ENCODE measurements at regions not wholly inside any gene's neighbourhood (a gene's known extent, or its start where the extent isn't known, plus 50 kb on each side); places are given as distances from the start of the nearest gene placed in this dataset.

GRCh38 chr15:26210980-26211379 is 347.9 kb upstream of the ATP10A start:
- Histone ChIP-seq H3K9ac (ENCODE audit: low read length) (no peak overlapping the region), H3K36me3 (ENCODE audit: insufficient read depth, low read length) (no peaks in the 10 kb centered on the region), H4K20me1 (ENCODE audit: insufficient read depth) (no peaks in the 10 kb centered on the region)

GRCh38 chr15:26201177-26201858 is 338.2 kb upstream of the ATP10A start:
- Histone ChIP-seq H3K9ac (ENCODE audit: low read length) (no peak overlapping the region), H3K4me2 (ENCODE audit: low read length) (no peak overlapping the region), H3K79me2 (replicated peaks; ENCODE audit: insufficient read depth, low read length) (no peaks in the 10 kb centered on the region), H3K9me2 (ENCODE audit: insufficient read depth, low read length) (no peaks in the 10 kb centered on the region), H3K27me3 (ENCODE audit: insufficient read depth, low read depth, low read length) (no peaks in the 10 kb centered on the region), H2AFZ (ENCODE audit: low read depth, low read length) (no peak overlapping the region), H3F3A (ENCODE audit: insufficient read depth, low read length, poor library complexity, severe bottlenecking) (no peaks in the 10 kb centered on the region), H3K4me3 (ENCODE audit: low read length) (no peak overlapping the region), H4K20me1 (ENCODE audit: insufficient read depth) (no peaks in the 10 kb centered on the region), H3K36me3 (ENCODE audit: insufficient read depth, low read length) (no peaks in the 10 kb centered on the region), H3K27ac (ENCODE audit: low read length) (no peak overlapping the region), H3K9me3 (ENCODE audit: low read length) (no peaks in the 10 kb centered on the region)
- TF ChIP-seq RAD21 (conservative IDR thresholded peaks at IDR 0.05): no peak
- TF ChIP-seq TAF1 (IDR thresholded peaks at IDR 0.05; ENCODE audit: low read depth): no peak
- no peak for TF ChIP-seq POLR2AphosphoS5 (IDR thresholded peaks at IDR 0.05)

More at GRCh38 chr15:26210980-26211379, 347.9 kb upstream of the ATP10A start:
- H3K4me3 ChIP-seq (ENCODE audit: low read length): no peak overlapping the region
- no peaks in the 10 kb centered on the region for H3K9me3 ChIP-seq (ENCODE audit: low read length)
- no peaks in the 10 kb centered on the region for H3K27me3 ChIP-seq (ENCODE audit: insufficient read depth, low read depth, low read length)
- H3K79me2 ChIP-seq (replicated peaks; ENCODE audit: insufficient read depth, low read length): no peaks in the 10 kb centered on the region
- H3K9me2 ChIP-seq (ENCODE audit: insufficient read depth, low read length): no peaks in the 10 kb centered on the region
- no peak overlapping the region for H2AFZ ChIP-seq (ENCODE audit: low read depth, low read length)
- H3K4me2 ChIP-seq (ENCODE audit: low read length): no peak overlapping the region
- H3F3A ChIP-seq (ENCODE audit: insufficient read depth, low read length, poor library complexity, severe bottlenecking): no peaks in the 10 kb centered on the region
- no peak overlapping the region for H3K27ac ChIP-seq (ENCODE audit: low read length)
- TF ChIP-seq CTCF (IDR thresholded peaks at IDR 0.05; ENCODE audit: poor library complexity, severe bottlenecking) (no peak), TAF1 (IDR thresholded peaks at IDR 0.05; ENCODE audit: low read depth) (no peak), EP300 (conservative IDR thresholded peaks at IDR 0.05; ENCODE audit: poor library complexity, severe bottlenecking) (no peak), SMC3 (conservative IDR thresholded peaks at IDR 0.05; ENCODE audit: poor library complexity) (no peak)

- H3K9me3 ChIP-seq (ENCODE audit: low read length): no peaks in the 10 kb centered on the region
- H4K20me1 ChIP-seq (ENCODE audit: insufficient read depth): no peaks in the 10 kb centered on the region
- H3K27ac ChIP-seq (ENCODE audit: low read length): no peak overlapping the region
- TF ChIP-seq REST (IDR thresholded peaks at IDR 0.05; ENCODE audit: borderline replicate concordance) (no peak), CTCF (IDR thresholded peaks at IDR 0.05; ENCODE audit: poor library complexity, severe bottlenecking) (no peak)
- no peaks in the 10 kb centered on the region for H3K79me2 ChIP-seq (replicated peaks; ENCODE audit: insufficient read depth, low read length)
- H3K27me3 ChIP-seq (ENCODE audit: insufficient read depth, low read depth, low read length): no peaks in the 10 kb centered on the region
- H3F3A ChIP-seq (ENCODE audit: insufficient read depth, low read length, poor library complexity, severe bottlenecking): no peaks in the 10 kb centered on the region
- H3K4me2 ChIP-seq (ENCODE audit: low read length): no peak overlapping the region
- H3K4me3 ChIP-seq (ENCODE audit: low read length): no peak overlapping the region
- no peak overlapping the region for H3K9ac ChIP-seq (ENCODE audit: low read length)
- no peaks in the 10 kb centered on the region for H3K36me3 ChIP-seq (ENCODE audit: insufficient read depth, low read length)
- no peaks in the 10 kb centered on the region for H3K9me2 ChIP-seq (ENCODE audit: insufficient read depth, low read length)
- H2AFZ ChIP-seq (ENCODE audit: low read depth, low read length): no peak overlapping the region
Observed at GRCh38 chr15:26200427-26200826, 337.3 kb upstream of the ATP10A start.

All from neural cell (in vitro differentiated cells).